ENCODE measurements at regions not wholly inside any gene's neighbourhood (a gene's known extent, or its start where the extent isn't known, plus 50 kb on each side); places are given as distances from the start of the nearest gene placed in this dataset.
"Not testable (repeated sequence)": the region's sequence is repeated elsewhere in the genome, so short reads cannot be mapped to it uniquely, and the experiment has no call there.

- DNase-seq: not testable (repeated sequence)
Observed at GRCh38 chrX:955168-955781, 257.2 kb downstream of the CRLF2 start.

GRCh38 chrX:953879-954482 is 258.5 kb downstream of the CRLF2 start:
- DNase-seq: no peak

GRCh38 chrX:952816-953215 is 259.6 kb downstream of the CRLF2 start:
- DNase-seq: no peak

DNA sequence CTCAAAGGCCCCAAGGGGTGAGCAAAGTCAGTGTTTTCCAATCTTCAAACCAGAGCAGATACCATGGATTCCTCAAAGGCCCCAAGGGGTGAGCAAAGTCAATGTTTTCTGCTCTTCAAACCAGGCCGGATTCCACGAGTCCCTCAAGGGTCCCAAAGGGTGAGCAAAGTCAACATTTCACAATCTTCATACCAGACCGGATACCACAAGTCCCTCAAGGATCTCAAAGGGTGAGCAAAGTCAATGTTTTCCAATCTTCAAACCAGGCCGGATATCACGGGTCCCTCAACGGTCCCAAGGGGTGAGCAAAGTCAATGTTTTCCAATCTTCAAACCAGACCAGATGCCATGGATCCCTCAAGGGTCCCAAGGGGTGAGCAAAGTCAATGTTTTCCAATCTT is 265.2 kb downstream of the CRLF2 start:
- not testable (repeated sequence) for DNase-seq

DNA sequence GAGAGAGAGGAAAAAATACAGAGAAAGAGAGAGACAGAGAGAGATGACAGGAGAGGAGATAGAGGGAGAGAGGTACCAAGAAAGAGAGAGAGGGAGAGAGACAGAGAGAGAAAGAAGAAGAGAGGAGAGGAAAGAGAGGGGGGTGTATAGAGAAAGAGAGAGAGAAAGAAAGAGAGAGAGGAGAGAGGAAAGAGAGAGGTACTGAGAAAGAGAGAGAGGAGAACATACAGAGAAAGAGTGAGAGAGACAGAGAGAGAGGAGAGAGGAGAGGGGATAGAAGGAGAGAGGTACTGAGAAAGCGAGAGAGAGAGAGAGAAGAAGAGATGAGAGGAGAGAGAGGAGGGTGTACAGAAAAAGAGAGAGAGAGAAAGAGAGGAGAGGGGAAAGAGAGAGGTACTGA is 269.4 kb downstream of the CRLF2 start:
- DNase-seq: no peak

DNA sequence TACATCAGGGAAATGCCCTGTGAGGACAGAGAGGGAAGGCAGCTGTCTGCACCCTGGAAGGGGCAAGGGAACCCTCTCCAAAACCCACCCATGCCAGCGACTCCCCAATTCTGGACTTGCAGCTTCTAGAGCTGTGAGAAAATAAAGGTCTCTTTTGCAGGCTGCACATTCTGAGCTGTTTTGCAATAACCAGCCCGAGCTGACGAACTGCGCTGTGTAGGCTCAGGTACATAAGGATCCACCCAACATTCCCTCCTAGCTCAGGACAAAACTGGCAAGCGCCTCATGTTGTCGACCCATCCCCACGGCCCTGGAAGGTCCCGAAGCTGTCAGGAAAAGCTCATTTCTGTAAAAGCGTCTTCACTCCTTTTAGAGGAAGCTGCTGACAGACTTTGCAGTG is 271.8 kb downstream of the CRLF2 start:
- DNase-seq: no peak

DNA sequence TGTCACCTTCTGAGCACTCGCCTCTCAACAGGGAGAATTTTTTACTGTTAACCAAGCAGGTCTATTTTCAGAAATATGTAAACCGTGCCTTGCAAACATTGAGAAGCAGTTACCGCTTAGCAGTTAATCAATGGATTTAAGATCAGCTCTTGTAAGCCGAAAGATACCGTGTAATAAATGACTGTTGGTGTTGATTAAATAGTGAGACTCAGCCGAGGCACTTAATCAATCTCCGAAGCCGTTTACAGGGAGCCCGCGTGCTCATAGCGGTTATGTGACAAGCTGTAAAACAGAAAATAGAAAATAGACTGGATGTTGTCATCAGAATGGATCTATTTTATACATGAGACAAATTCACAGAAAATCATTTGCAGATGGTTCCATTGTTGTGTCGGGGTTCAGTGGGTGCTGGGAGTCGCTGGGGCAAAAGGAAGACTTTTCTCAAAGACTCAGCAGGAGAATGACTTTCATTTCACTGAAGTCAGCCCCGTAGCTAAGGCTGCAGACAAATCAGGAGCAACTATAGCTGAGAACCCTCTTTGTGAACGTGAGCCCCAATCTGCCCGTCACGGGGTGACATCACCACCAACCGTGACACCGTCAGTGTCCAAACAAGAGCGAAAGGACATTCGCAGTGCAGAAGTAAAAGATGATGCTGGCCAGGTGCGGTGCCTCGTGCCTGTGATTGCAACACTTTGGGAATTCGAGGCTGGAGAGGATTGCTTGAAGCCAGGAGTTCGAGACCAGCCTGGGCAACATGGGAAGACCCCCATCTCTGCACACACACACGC is 275.3 kb downstream of the CRLF2 start:
- DNase-seq: no peak

DNA sequence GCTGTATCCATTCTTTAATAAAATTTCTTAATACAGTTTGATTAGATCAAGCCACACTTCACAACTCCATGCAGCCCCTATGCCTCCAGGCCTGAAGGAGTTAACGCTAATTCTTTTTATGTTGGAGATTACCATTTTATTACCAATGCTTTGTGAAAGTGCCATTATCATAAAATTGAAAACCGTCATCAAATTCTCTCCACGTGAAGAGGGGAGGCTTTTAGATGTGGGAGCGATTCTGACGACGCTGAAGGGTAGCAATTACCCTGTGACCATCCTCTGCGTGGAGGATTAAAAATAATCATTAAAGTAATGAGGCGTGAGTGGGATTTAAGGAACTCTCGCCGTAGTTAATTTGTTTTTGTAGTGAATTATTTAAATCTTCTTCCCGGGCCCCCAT is 278.8 kb downstream of the CRLF2 start:
- DNase-seq: no peak

DNA sequence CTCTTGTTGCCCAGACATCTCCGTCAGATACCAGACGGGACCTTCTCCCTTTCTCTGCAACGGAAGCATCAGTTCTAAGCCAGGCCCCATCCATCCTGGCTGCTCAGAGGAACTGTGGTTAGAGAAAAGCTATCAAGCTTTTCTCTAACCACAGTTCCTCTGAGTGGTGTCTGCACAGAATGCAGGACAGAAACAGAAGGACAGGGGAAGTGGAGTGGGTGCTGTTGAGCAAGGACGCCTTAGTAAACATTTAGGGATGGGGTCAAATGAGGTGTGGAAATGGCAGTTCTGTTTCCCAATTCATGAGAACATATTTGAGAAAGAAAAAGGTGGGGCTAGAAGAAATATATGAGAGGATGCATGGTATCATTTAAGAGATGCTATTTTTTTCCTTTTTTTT is 283.8 kb downstream of the CRLF2 start:
- DNase-seq: no peak

DNA sequence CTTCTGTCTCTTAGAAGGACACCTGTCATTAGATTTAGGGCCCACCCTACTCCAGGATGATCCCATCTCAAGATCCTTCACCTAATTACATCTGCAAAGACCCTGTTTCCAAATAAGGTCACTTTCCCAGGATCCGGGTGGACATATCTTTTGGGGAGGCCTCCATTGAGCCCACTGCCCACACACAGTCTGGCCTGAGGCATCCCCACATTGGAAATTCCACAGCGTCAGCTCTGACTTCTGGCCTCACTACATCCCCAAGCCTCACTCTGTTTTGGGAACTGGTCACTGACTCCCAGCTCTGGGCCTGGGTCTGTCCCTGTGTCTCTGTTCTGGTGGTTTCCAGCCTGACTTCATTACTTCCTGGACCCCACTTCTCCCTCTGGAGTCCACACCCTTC is 285.5 kb downstream of the CRLF2 start:
- DNase-seq: no peak

DNA sequence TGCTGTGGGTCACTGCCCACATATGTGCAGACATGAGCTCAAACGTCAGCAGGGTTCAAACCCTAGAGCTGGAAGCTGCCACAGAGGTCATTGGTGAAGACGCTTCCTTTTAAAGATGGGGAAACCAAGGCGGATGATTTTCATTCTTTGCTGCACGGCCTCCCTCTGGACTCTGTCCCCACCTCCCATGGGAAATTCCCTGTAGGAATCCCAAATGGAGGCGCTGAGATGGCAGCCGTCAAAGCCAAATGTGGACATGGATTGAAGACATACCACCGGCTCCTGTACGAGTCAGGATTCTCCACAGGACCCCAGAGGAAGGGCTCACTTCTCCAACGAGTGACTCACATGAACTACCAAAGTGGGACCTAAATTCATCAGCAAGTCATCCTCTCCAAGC is 286.4 kb downstream of the CRLF2 start:
- no peak for DNase-seq

DNA sequence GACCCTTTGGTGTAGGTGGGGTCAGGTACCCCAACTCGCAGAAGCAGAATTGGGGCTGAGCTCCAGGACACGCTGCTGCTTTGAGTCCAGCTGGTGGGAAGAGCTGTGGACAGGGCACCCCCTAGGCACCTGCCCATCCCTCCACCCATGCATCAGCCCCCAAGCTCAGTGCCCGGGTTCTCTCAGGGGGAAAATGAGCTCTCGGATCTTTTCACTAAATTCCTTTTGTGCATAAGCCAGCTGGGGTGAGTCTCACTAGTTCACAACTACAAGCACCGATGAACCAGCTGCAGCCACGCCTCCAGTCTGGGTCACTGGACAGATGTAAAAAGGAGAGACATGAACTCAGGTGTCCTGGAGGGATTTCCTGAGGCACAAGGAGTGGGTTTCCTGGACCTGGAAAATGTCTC is 286.8 kb downstream of the CRLF2 start:
- DNase-seq: no peak

- no peak for DNase-seq
Observed at GRCh38 chrX:925094-925493, 287.4 kb downstream of the CRLF2 start.

- no peak for DNase-seq
Observed at GRCh38 chrX:924017-924416, 288.4 kb downstream of the CRLF2 start.

- no peak for DNase-seq
Observed at GRCh38 chrX:920234-920799, 289.7 kb downstream of the SHOX start.

DNA sequence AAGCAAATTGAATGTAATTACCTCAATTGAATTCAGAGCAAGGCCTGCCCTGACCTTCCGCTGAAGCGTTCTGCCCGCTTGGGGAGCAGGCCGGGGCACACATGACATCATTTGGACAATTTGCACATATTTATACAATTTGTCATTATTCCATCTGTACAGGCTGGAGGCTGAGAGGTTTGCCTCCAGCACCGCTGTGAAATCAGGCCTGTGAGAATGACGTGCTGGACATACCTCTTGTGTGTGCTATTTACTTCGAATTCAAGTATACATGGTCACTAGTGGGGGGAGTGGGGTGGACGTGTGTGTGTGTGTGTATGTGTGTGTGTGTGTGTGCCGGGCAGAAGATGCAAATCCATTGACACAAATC is 285.6 kb downstream of the SHOX start:
- no peak for DNase-seq

DNA sequence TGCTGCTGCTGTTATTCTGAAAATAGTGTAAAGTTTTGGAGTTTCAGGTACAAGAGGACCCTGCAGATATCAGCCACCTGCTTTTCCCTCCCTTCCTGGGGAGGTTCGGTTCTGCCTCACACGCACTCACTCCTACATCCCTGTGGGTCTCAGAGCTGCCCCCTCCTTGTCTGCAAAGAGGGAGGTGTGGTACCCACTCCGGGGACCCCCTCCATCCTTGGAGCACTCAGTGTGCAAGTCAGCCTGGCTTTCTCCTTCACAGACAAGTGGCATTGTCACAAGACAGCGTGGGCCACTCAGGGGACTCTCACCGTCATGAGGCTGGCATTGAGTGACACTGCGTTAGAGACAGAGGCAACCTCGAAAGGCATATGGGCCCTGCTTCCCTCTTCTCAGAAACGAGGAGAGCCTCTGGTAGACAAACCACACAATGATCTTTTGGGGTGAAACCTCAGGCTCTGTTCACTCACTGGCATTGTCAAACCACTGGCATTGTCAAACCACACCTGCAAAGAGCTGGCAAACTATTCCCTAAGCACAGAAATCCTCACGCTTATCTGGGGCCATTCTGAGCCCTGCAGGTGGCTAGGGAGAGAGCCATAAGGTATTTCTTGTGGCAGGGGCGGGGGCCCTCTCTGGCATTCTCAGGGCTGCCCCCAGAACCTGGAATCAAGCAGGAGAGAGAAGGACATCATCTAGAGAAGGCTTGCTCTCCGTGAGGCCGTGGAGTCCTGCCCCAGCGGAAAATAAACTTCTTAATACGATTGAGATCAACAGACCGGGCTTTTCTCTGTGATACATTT is 285.0 kb downstream of the SHOX start:
- no peak for DNase-seq

- no peak for DNase-seq
Observed at GRCh38 chrX:914206-914605, 283.6 kb downstream of the SHOX start.

DNA sequence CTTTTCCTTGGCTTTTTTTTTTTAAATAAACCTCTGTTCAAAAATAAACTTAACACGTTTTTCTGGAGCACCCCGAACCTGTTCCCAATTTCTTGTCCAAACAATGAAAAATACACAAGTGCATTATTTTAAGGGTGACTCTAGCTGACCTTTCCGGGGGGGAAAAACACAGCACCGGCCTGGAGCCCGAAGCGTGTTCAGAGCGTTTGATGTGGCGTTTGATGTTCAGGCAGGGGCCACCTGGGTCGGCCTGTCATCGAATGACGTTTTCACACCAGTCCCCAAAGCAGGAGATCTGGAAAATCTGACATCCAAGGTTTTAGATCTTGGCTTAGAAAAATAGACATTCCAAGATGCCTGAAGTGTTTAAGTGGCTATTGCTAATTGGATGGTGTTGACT is 282.1 kb downstream of the SHOX start:
- no peak for DNase-seq

GRCh38 chrX:909068-909467 is 278.5 kb downstream of the SHOX start:
- DNase-seq: not testable (repeated sequence)

DNA sequence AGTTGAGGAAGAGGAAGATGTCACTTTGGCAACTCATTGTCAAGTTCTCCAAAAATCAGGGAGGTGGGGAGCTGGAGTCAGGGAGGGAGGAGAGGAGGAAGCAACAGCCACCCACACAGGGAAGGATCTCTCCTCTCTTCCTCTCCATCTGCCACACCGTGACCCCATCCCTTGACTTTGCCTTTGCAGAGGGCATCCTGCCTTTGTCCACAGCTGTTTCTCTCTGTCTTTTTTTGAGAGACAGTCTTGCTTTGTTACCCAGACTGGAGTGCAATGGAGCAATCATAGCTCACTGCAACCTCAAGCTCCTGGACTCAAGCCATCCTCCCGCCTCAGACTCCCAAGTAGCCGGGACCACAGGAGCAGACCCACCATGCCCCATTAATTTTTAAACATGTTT is 276.0 kb downstream of the SHOX start:
- no peak for DNase-seq
